Immature natural killer cell (primary cell): ENCODE measurements at regions not wholly inside any gene's neighbourhood (a gene's known extent, or its start where the extent isn't known, plus 50 kb on each side); places are given as distances from the start of the nearest gene placed in this dataset.

Experiments
- DNase-seq, 3 donors: peaks; one replicate each; pipeline ENCODE4 v3.0.0; 2022; ENCODE audit warnings: mixed read lengths in 1 of 3
- H3K27ac Mint-ChIP-seq, 6 donors: one replicate each; pipeline ENCODE4 v1.8.0; 2020; ENCODE audit warnings: mixed read lengths in 6 of 6, mild to moderate bottlenecking in 5 of 6, inconsistent platforms in 4 of 6, moderate library complexity in 3 of 6
- H3K27me3 Mint-ChIP-seq, 3 donors: one replicate each; pipeline ENCODE4 v1.8.0; 2020 to 2021; ENCODE audit warnings: low read depth in 3 of 3, mild to moderate bottlenecking in 3 of 3, mixed read lengths in 3 of 3, moderate library complexity in 3 of 3, inconsistent platforms in 1 of 3
- H3K36me3 Mint-ChIP-seq, 3 donors: one replicate each; pipeline ENCODE4 v1.8.0; 2020; ENCODE audit warnings: mixed read lengths in 3 of 3, inconsistent platforms in 2 of 3, mild to moderate bottlenecking in 2 of 3
- H3K4me1 Mint-ChIP-seq, 2 donors: one replicate each; pipeline ENCODE4 v1.8.0; 2020; ENCODE audit warnings: inconsistent platforms in 2 of 2, mild to moderate bottlenecking in 2 of 2, mixed read lengths in 2 of 2, moderate library complexity in 1 of 2
- H3K4me3 Mint-ChIP-seq, 5 donors: one replicate each; pipeline ENCODE4 v1.8.0; 2020; ENCODE audit warnings: mild to moderate bottlenecking in 5 of 5, mixed read lengths in 5 of 5, inconsistent platforms in 3 of 5, moderate library complexity in 3 of 5
- H3K9me3 Mint-ChIP-seq, 6 donors: one replicate each; pipeline ENCODE4 v1.8.0; 2020; ENCODE audit warnings: mild to moderate bottlenecking in 6 of 6, mixed read lengths in 6 of 6, inconsistent platforms in 4 of 6, moderate library complexity in 3 of 6

- H3K4me3 Mint-ChIP-seq = no peak overlapping the region
- no peaks in the 10 kb centered on the region for H3K36me3 Mint-ChIP-seq
- H3K27me3 Mint-ChIP-seq = peaks cover 0 to 4% (median 0%) of the 10 kb centered on the region in 3 donors
- no peaks in the 10 kb centered on the region for H3K9me3 Mint-ChIP-seq
- DNase-seq = no peak
- no peak overlapping the region for H3K27ac Mint-ChIP-seq
- no peaks in the 10 kb centered on the region for H3K4me1 Mint-ChIP-seq
These were observed 691.7 kb upstream of the CBLB start for GRCh38 chr3:106560451-106560966.

- no peaks in the 10 kb centered on the region for H3K4me1 Mint-ChIP-seq
- H3K4me3 Mint-ChIP-seq = no peak overlapping the region
- no peaks in the 10 kb centered on the region for H3K36me3 Mint-ChIP-seq
- H3K9me3 Mint-ChIP-seq = no peaks in the 10 kb centered on the region
- peaks cover 0 to 2% (median under 1%) of the 10 kb centered on the region in 3 donors for H3K27me3 Mint-ChIP-seq
- no peak overlapping the region for H3K27ac Mint-ChIP-seq
- peak in 1 of 3 donors; percentile 1 for DNase-seq
These were observed 697.5 kb upstream of the CBLB start for GRCh38 chr3:106566277-106566676.

DNA sequence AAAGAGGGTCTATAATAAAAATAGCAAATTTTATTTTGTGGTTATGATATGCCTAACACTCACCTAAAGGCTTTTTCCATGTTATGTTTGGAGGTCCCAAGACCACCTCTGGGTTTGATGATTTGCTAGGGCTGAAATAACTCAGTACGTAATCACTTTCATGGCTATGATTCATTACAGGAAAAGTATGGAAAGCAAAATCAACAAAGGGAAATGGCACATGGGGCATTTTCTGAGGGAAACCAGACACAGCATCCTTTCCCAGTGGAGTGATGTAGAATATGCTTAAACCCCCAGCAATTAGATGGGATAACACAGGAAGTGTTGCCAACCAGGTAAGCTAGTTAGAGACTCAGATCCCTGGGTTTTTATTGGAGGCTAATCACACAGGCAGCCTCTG lies 701.6 kb upstream of the CBLB start:
- Mint-ChIP-seq H3K4me1 (no peaks in the 10 kb centered on the region), H3K36me3 (no peaks in the 10 kb centered on the region), H3K4me3 (no peak overlapping the region), H3K27me3 (peaks cover 0 to 4% (median 2%) of the 10 kb centered on the region in 3 donors), H3K27ac (no peak overlapping the region), H3K9me3 (no peaks in the 10 kb centered on the region)
- no peak for DNase-seq

- no peaks in the 10 kb centered on the region for H3K4me1 Mint-ChIP-seq
- H3K27me3 Mint-ChIP-seq = peaks cover 0 to 4% (median 0%) of the 10 kb centered on the region in 3 donors
- no peak for DNase-seq
- H3K36me3 Mint-ChIP-seq = no peaks in the 10 kb centered on the region
- H3K9me3 Mint-ChIP-seq = no peaks in the 10 kb centered on the region
- no peak overlapping the region for H3K27ac Mint-ChIP-seq
- H3K4me3 Mint-ChIP-seq = no peak overlapping the region
These were observed 704.8 kb upstream of the CBLB start for GRCh38 chr3:106573605-106574004.

GRCh38 chr3:106575029-106575428 lies 706.2 kb upstream of the CBLB start:
- no peaks in the 10 kb centered on the region for H3K4me1 Mint-ChIP-seq
- no peak overlapping the region for H3K27ac Mint-ChIP-seq
- no peaks in the 10 kb centered on the region for H3K9me3 Mint-ChIP-seq
- H3K27me3 Mint-ChIP-seq = peaks cover 0 to 4% (median 2%) of the 10 kb centered on the region in 3 donors
- no peaks in the 10 kb centered on the region for H3K36me3 Mint-ChIP-seq
- no peak for DNase-seq
- H3K4me3 Mint-ChIP-seq = no peak overlapping the region

DNA sequence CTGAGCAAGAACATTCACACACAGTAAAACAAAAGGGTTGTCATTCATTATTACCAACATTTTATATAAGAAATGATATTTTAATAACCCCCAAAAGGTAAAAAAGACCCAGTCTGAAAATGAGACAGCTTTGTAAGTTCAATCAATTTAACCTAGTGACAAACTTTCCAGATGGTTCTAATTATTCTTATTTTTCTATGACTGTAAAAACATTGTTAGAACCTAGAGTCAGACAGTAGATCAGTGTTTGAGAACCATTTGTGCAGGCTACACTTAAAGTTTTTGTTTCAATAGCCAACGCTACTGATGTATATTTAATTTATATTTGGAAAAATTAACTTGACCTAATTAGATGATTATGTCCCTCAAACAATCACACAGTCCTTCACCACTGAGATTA lies 708.4 kb upstream of the CBLB start:
- DNase-seq = no peak
- Mint-ChIP-seq H3K36me3 (peaks cover 0 to 4% (median 0%) of the 10 kb centered on the region in 3 donors), H3K9me3 (no peaks in the 10 kb centered on the region), H3K4me3 (no peak overlapping the region), H3K4me1 (no peaks in the 10 kb centered on the region), H3K27ac (no peak overlapping the region), H3K27me3 (peaks cover 0 to 2% (median 1%) of the 10 kb centered on the region in 3 donors)

DNA sequence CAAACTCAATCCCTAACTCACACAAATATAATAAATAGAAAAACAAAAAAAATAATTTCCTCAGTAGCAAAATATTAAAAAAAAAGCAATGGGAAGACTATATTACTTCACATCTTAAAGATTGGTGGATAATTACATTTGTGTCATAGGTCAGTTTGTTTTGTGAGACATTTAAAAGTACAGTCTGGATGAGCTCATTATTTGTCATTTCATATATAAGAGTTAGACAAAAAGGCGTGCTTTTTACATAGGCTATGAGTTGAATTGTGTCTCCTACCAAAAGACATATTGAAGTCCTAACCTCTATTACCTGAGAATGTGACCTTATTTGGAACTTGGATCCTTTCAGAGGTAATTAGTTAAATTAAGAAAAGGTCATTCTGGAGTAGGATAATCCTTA lies 710.1 kb upstream of the CBLB start:
- Mint-ChIP-seq H3K27me3 (peaks cover 0 to 2% (median 1%) of the 10 kb centered on the region in 3 donors), H3K4me3 (no peak overlapping the region), H3K9me3 (no peaks in the 10 kb centered on the region), H3K4me1 (no peaks in the 10 kb centered on the region), H3K36me3 (peaks cover 0 to 4% (median 0%) of the 10 kb centered on the region in 3 donors), H3K27ac (no peak overlapping the region)
- DNase-seq = no peak

GRCh38 chr3:106582151-106582550 lies 713.3 kb upstream of the CBLB start:
- Mint-ChIP-seq H3K4me1 (no peaks in the 10 kb centered on the region), H3K9me3 (no peaks in the 10 kb centered on the region), H3K4me3 (no peak overlapping the region), H3K36me3 (peaks cover 0 to 4% (median 0%) of the 10 kb centered on the region in 3 donors), H3K27ac (no peak overlapping the region), H3K27me3 (peaks cover 0 to 2% (median 0%) of the 10 kb centered on the region in 3 donors)
- DNase-seq = no peak

- Mint-ChIP-seq H3K27me3 (peaks cover 0 to 3% (median 0%) of the 10 kb centered on the region in 3 donors), H3K9me3 (no peaks in the 10 kb centered on the region), H3K27ac (no peak overlapping the region), H3K36me3 (no peaks in the 10 kb centered on the region), H3K4me1 (no peaks in the 10 kb centered on the region), H3K4me3 (no peak overlapping the region)
- DNase-seq = no peak
These were observed 718.7 kb upstream of the CBLB start for GRCh38 chr3:106587551-106587950.

GRCh38 chr3:106588739-106589138 lies 719.9 kb upstream of the CBLB start:
- Mint-ChIP-seq H3K4me1 (no peaks in the 10 kb centered on the region), H3K9me3 (no peaks in the 10 kb centered on the region), H3K27ac (no peak overlapping the region), H3K4me3 (no peak overlapping the region), H3K27me3 (peaks cover 0 to 3% (median 0%) of the 10 kb centered on the region in 3 donors), H3K36me3 (no peaks in the 10 kb centered on the region)
- DNase-seq = no peak

- Mint-ChIP-seq H3K36me3 (no peaks in the 10 kb centered on the region), H3K27ac (no peak overlapping the region), H3K4me1 (no peaks in the 10 kb centered on the region), H3K9me3 (no peaks in the 10 kb centered on the region), H3K27me3 (peaks cover 0 to 3% (median 0%) of the 10 kb centered on the region in 3 donors), H3K4me3 (no peak overlapping the region)
- DNase-seq = no peak
These were observed 720.6 kb upstream of the CBLB start for GRCh38 chr3:106589311-106589942.

GRCh38 chr3:106590216-106590615 lies 721.4 kb upstream of the CBLB start:
- no peak overlapping the region for H3K4me3 Mint-ChIP-seq
- no peaks in the 10 kb centered on the region for H3K4me1 Mint-ChIP-seq
- peaks cover 0 to 3% (median 0%) of the 10 kb centered on the region in 3 donors for H3K27me3 Mint-ChIP-seq
- no peak for DNase-seq
- H3K36me3 Mint-ChIP-seq = no peaks in the 10 kb centered on the region
- no peak overlapping the region for H3K27ac Mint-ChIP-seq
- H3K9me3 Mint-ChIP-seq = no peaks in the 10 kb centered on the region

GRCh38 chr3:106593381-106593780 lies 724.6 kb upstream of the CBLB start:
- Mint-ChIP-seq H3K4me1 (no peaks in the 10 kb centered on the region), H3K4me3 (no peak overlapping the region), H3K27ac (no peak overlapping the region), H3K36me3 (no peaks in the 10 kb centered on the region), H3K9me3 (peaks cover 0 to 5% (median 0%) of the 10 kb centered on the region in 6 donors), H3K27me3 (peaks cover 0 to 3% (median 0%) of the 10 kb centered on the region in 3 donors)
- no peak for DNase-seq

GRCh38 chr3:106609666-106610301 lies 741.0 kb upstream of the CBLB start:
- no peak overlapping the region for H3K27ac Mint-ChIP-seq
- no peaks in the 10 kb centered on the region for H3K36me3 Mint-ChIP-seq
- peak; percentile 41 to 68 (median 58) for DNase-seq
- peaks cover 0 to 2% (median 0%) of the 10 kb centered on the region in 3 donors for H3K27me3 Mint-ChIP-seq
- H3K9me3 Mint-ChIP-seq = no peaks in the 10 kb centered on the region
- no peak overlapping the region for H3K4me3 Mint-ChIP-seq
- peaks cover 0 to 6% of the 10 kb centered on the region in 2 donors for H3K4me1 Mint-ChIP-seq
